Neural cell (in vitro differentiated cells): ENCODE measurements at regions not wholly inside any gene's neighbourhood (a gene's known extent, or its start where the extent isn't known, plus 50 kb on each side); places are given as distances from the start of the nearest gene placed in this dataset.

Source experiments
- H2AFZ ChIP-seq: fragments of 200-600, 300-800 bp; sonication (generic), shearing (Covaris generic); 2 replicates; pipeline ENCODE4 v1.6.0; 2014; ENCODE audit warnings: low read depth, mild to moderate bottlenecking, antibody characterized with exemption, low read length, moderate library complexity
- H3F3A ChIP-seq: fragments of 200-600 bp; shearing (Covaris generic); 2 replicates; pipeline ENCODE4 v1.6.1; 2016; ENCODE audit warnings: mild to moderate bottlenecking, moderate library complexity, mixed read lengths, antibody characterized with exemption, low read length; ENCODE audit not compliant: insufficient read depth, poor library complexity, severe bottlenecking
- H3K27ac ChIP-seq: fragments of 200-600, 300-800 bp; sonication (generic), shearing (Covaris generic); 2 replicates; pipeline ENCODE4 v1.5.1; 2014; ENCODE audit warnings: mild to moderate bottlenecking, low read length, moderate library complexity
- H3K27me3 ChIP-seq: fragments of 300-800, 200-600 bp; sonication (generic), shearing (Covaris generic); 2 replicates; pipeline ENCODE4 v1.6.0; 2014; ENCODE audit warnings: mild to moderate bottlenecking, low read depth, low read length, moderate library complexity; ENCODE audit not compliant: insufficient read depth
- H3K36me3 ChIP-seq: fragments of 300-800, 200-600 bp; sonication (generic), shearing (Covaris generic); 2 replicates; pipeline ENCODE4 v1.5.1; 2014; ENCODE audit warnings: mild to moderate bottlenecking, antibody characterized with exemption, low read length, moderate library complexity; ENCODE audit not compliant: insufficient read depth
- H3K4me2 ChIP-seq: fragments of 300-800, 200-600 bp; sonication (generic), shearing (Covaris generic); 2 replicates; pipeline ENCODE4 v1.6.0; 2014; ENCODE audit warnings: mild to moderate bottlenecking, low read length
- H3K4me3 ChIP-seq: fragments of 300-800, 200-600 bp; sonication (generic), shearing (Covaris generic); 2 replicates; pipeline ENCODE4 v1.5.1; 2014; ENCODE audit warnings: mild to moderate bottlenecking, low read length, moderate library complexity
- H3K79me2 ChIP-seq: fragments of 200-600 bp; shearing (Covaris generic); replicated peaks from 2 replicates; pipeline ENCODE4 v1.6.0; 2014; ENCODE audit warnings: mild to moderate bottlenecking, low read length, moderate library complexity; ENCODE audit not compliant: insufficient read depth
- H3K9ac ChIP-seq: fragments of 300-800, 200-600 bp; sonication (generic), shearing (Covaris generic); 2 replicates; pipeline ENCODE4 v1.6.1; 2016; ENCODE audit warnings: mild to moderate bottlenecking, low read length, mixed read lengths
- H3K9me2 ChIP-seq: fragments of 200-600 bp; shearing (Covaris generic); 2 replicates; pipeline ENCODE4 v1.6.1; 2016; ENCODE audit warnings: mild to moderate bottlenecking, low read length, mixed read lengths; ENCODE audit not compliant: insufficient read depth
- H3K9me3 ChIP-seq: fragments of 200-600, 300-800 bp; sonication (generic), shearing (Covaris generic); 2 replicates; pipeline ENCODE4 v1.6.1; 2016; ENCODE audit warnings: mild to moderate bottlenecking, mixed run types, low read length, moderate library complexity, mixed read lengths
- H4K20me1 ChIP-seq: fragments of 200-600 bp; shearing (Covaris generic); 2 replicates; pipeline ENCODE4 v1.6.1; 2016; ENCODE audit warnings: mild to moderate bottlenecking, mixed run types; ENCODE audit not compliant: insufficient read depth
- CTCF ChIP-seq: fragments of 450-650 bp; IDR thresholded peaks from 2 replicates; pipeline ENCODE4 v1.5.1; 2014; ENCODE audit warnings: antibody characterized with exemption, mild to moderate bottlenecking, moderate library complexity; ENCODE audit not compliant: poor library complexity, severe bottlenecking
- EP300 ChIP-seq: fragments of 450-650 bp; conservative IDR thresholded peaks from 2 replicates; pipeline ENCODE4 v1.6.1; 2014; ENCODE audit warnings: antibody characterized with exemption, mild to moderate bottlenecking, moderate library complexity; ENCODE audit not compliant: poor library complexity, severe bottlenecking
- EZH2 ChIP-seq: fragments of 200-600, 300-800 bp; shearing (Covaris generic), sonication (generic); IDR thresholded peaks from 2 replicates; pipeline ENCODE4 v1.6.1; 2014; ENCODE audit warnings: antibody characterized with exemption, low read length, borderline replicate concordance, mild to moderate bottlenecking; ENCODE audit not compliant: insufficient read depth, poor library complexity, severe bottlenecking
- MXI1 ChIP-seq: fragments of 450-650 bp; conservative IDR thresholded peaks from 2 replicates; pipeline ENCODE4 v1.6.1; 2014; ENCODE audit warnings: antibody characterized with exemption, mild to moderate bottlenecking; ENCODE audit not compliant: poor library complexity, severe bottlenecking
- POLR2AphosphoS5 ChIP-seq: IDR thresholded peaks from 2 replicates; pipeline ENCODE4 v1.6.1; 2012
- RAD21 ChIP-seq: fragments of 450-650 bp; conservative IDR thresholded peaks from 2 replicates; pipeline ENCODE4 v1.6.1; 2014; ENCODE audit warnings: antibody characterized with exemption, mild to moderate bottlenecking, moderate library complexity
- REST ChIP-seq: IDR thresholded peaks from 2 replicates; pipeline ENCODE4 v1.6.1; 2012; ENCODE audit warnings: borderline replicate concordance
- SMC3 ChIP-seq: fragments of 450-650 bp; conservative IDR thresholded peaks from 2 replicates; pipeline ENCODE4 v1.6.1; 2014; ENCODE audit warnings: antibody characterized with exemption, mild to moderate bottlenecking, moderate library complexity; ENCODE audit not compliant: poor library complexity
- TAF1 ChIP-seq: IDR thresholded peaks from 2 replicates; pipeline ENCODE4 v1.6.1; 2012; ENCODE audit warnings: low read depth

GRCh38 chr7:47210281-47210854, 371.5 kb downstream of the TNS3 start:
- Histone ChIP-seq H2AFZ (no peak overlapping the region), H3K27ac (no peak overlapping the region), H3K36me3 (no peaks in the 10 kb centered on the region), H3K9me2 (no peaks in the 10 kb centered on the region), H3K4me2 (no peak overlapping the region), H3K27me3 (no peaks in the 10 kb centered on the region), H4K20me1 (no peaks in the 10 kb centered on the region), H3F3A (no peaks in the 10 kb centered on the region), H3K79me2 (no peaks in the 10 kb centered on the region), H3K4me3 (no peak overlapping the region), H3K9ac (no peak overlapping the region), H3K9me3 (no peaks in the 10 kb centered on the region)
- TF ChIP-seq RAD21 (no peak), REST (no peak), CTCF (no peak), SMC3 (no peak), EZH2 (no peak), MXI1 (no peak), POLR2AphosphoS5 (no peak), EP300 (no peak), TAF1 (no peak)

GRCh38 chr7:47207956-47208355, 374.0 kb downstream of the TNS3 start:
- TF ChIP-seq RAD21 (no peak), REST (no peak), MXI1 (no peak)
- H3K4me2 ChIP-seq: no peak overlapping the region

More at GRCh38 chr7:47207956-47208355, 374.0 kb downstream of the TNS3 start:
- H3K4me3 ChIP-seq: no peak overlapping the region
- no peak overlapping the region for H3K27ac ChIP-seq
- H3K36me3 ChIP-seq: no peaks in the 10 kb centered on the region
- H3K27me3 ChIP-seq: no peaks in the 10 kb centered on the region
- H3K9ac ChIP-seq: no peak overlapping the region
- H3K79me2 ChIP-seq: no peaks in the 10 kb centered on the region
- H2AFZ ChIP-seq: no peak overlapping the region
- H4K20me1 ChIP-seq: no peaks in the 10 kb centered on the region
- H3F3A ChIP-seq: no peaks in the 10 kb centered on the region
- no peaks in the 10 kb centered on the region for H3K9me3 ChIP-seq
- H3K9me2 ChIP-seq: no peaks in the 10 kb centered on the region
